Upper lobe of left lung (tissue), 4 donors: ENCODE measurements at regions not wholly inside any gene's neighbourhood (a gene's known extent, or its start where the extent isn't known, plus 50 kb on each side); places are given as distances from the start of the nearest gene placed in this dataset.

Experiments
- CTCF ChIP-seq, 6 experiments: fragments of 450-650 bp in 4 of 6; fragments of 200-600 bp in 2 of 6; sonication (generic) in 2 of 6; IDR thresholded peaks; one replicate each; pipeline ENCODE4 v1.5.1; 2016 to 2019; ENCODE audit warnings: antibody characterized with exemption in 6 of 6
- POLR2A ChIP-seq, 4 donors: fragments of 450-650 bp; IDR thresholded peaks; one replicate each; pipeline ENCODE4 v1.5.1; 2016 to 2017; ENCODE audit warnings: antibody characterized with exemption in 4 of 4, mild to moderate bottlenecking in 2 of 4

- TF ChIP-seq POLR2A (IDR thresholded peaks at IDR 0.05): no peak
- TF ChIP-seq CTCF (IDR thresholded peaks at IDR 0.05): no peak
These were observed 321.4 kb upstream of the MMADHC start for GRCh38 chr2:149908726-149909683.
